ENCODE measurements at regions not wholly inside any gene's neighbourhood (a gene's known extent, or its start where the extent isn't known, plus 50 kb on each side); places are given as distances from the start of the nearest gene placed in this dataset.

DNA sequence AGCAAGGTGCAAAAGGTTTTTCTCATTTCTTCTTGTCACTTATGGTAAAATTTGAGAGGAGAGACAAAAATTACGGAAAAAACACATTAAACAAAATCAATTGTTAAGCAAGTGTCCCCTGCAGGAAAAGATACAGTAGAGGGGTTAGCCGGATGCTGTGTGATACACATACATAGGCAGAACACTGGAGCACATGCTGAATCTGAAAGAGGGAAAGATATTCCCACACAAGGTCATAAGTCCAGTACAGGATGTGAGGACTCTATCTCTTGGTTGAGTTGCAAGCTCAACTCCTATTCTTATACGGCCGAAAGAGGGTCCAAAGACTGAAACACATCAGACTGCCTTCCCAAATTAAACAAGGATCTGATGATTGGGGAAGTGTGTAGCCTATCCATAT lies 427.5 kb upstream of the NUDT12 start:
- Histone ChIP-seq H3K9me3 (ENCODE audit: control insufficient read depth, low read depth, low read length) (no peaks in the 10 kb centered on the region), H3K79me2 (ENCODE audit: insufficient read depth, low read length) (no peaks in the 10 kb centered on the region), H3K23me2 (ENCODE audit: insufficient read length, low read depth, low read length, poor library complexity, severe bottlenecking) (no peaks in the 10 kb centered on the region), H3K18ac (ENCODE audit: insufficient read length, low read depth, low read length) (no peak overlapping the region), H3K23ac (ENCODE audit: insufficient read length, low read depth, low read length) (no peak overlapping the region), H2BK120ac (ENCODE audit: low read depth, low read length, poor library complexity, severe bottlenecking) (no peak overlapping the region), H2BK5ac (ENCODE audit: insufficient read length, low read length) (no peak overlapping the region), H3K4ac (ENCODE audit: low read depth, low read length) (no peak overlapping the region), H2BK20ac (ENCODE audit: low read depth, low read length, poor library complexity, severe bottlenecking) (no peak overlapping the region), H4K91ac (ENCODE audit: insufficient read length, low read depth, low read length) (no peak overlapping the region), H3K4me1 (ENCODE audit: insufficient read depth, low read length) (no peaks in the 10 kb centered on the region; the same call in 1 of the 2 replicates), H4K8ac (replicated peaks; ENCODE audit: insufficient read length, low read depth, low read length) (no peak overlapping the region), H3K4me2 (ENCODE audit: insufficient read depth, insufficient read length, low read length) (no peak overlapping the region), H2BK15ac (ENCODE audit: low read depth, low read length) (no peak overlapping the region), H2AFZ (ENCODE audit: low read length) (no peak overlapping the region), H4K5ac (ENCODE audit: insufficient read length, low read depth, low read length) (no peak overlapping the region), H3K27me3 (ENCODE audit: insufficient read depth, low read length) (no peaks in the 10 kb centered on the region), H3T11ph (ENCODE audit: low read length) (no peak overlapping the region), H3K79me1 (ENCODE audit: insufficient read depth, low read depth, low read length, poor library complexity, severe bottlenecking) (no peaks in the 10 kb centered on the region), H3K9ac (ENCODE audit: extremely low read depth, insufficient read length, low read length) (no peak overlapping the region), H2AK5ac (ENCODE audit: insufficient read length, low read length) (no peak overlapping the region), H2BK12ac (ENCODE audit: insufficient read length, low read depth, low read length) (no peak overlapping the region), H4K20me1 (ENCODE audit: control insufficient read depth, insufficient read depth, insufficient read length) (no peaks in the 10 kb centered on the region), H3K27ac (ENCODE audit: insufficient read length, low read depth, low read length) (no peak overlapping the region), H3K14ac (ENCODE audit: insufficient read depth, low read length) (no peak overlapping the region), H3K56ac (ENCODE audit: insufficient read length, low read depth, low read length) (no peak overlapping the region)
- no CpG with 5 or more reads among the region's 4 CpGs for WGBS (ENCODE audit: extremely low coverage, insufficient read length, low lambda C conversion rate)
- no peak for DNase-seq
- Mint-ChIP-seq H3K4me1 (peaks cover 13 to 16% of the 10 kb centered on the region in 2 experiments), H3K4me3 (no peak overlapping the region), H3K27me3 (ENCODE audit: low read depth) (no peaks in the 10 kb centered on the region), H3K9me3 (no peaks in the 10 kb centered on the region), H3K27ac (no peak overlapping the region), H3K36me3 (ENCODE audit: insufficient read depth in 1 of 3, low read depth in 3 of 3) (peaks cover 0 to 1% (median 0%) of the 10 kb centered on the region in 3 experiments; a peak in 1 of 7 replicates)
- TF ChIP-seq, protein P1, sequence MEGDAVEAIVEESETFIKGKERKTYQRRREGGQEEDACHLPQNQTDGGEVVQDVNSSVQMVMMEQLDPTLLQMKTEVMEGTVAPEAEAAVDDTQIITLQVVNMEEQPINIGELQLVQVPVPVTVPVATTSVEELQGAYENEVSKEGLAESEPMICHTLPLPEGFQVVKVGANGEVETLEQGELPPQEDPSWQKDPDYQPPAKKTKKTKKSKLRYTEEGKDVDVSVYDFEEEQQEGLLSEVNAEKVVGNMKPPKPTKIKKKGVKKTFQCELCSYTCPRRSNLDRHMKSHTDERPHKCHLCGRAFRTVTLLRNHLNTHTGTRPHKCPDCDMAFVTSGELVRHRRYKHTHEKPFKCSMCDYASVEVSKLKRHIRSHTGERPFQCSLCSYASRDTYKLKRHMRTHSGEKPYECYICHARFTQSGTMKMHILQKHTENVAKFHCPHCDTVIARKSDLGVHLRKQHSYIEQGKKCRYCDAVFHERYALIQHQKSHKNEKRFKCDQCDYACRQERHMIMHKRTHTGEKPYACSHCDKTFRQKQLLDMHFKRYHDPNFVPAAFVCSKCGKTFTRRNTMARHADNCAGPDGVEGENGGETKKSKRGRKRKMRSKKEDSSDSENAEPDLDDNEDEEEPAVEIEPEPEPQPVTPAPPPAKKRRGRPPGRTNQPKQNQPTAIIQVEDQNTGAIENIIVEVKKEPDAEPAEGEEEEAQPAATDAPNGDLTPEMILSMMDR (conservative IDR thresholded peaks at IDR 0.05) = no peak
